Limb (tissue), 2 donors: ENCODE measurements at regions not wholly inside any gene's neighbourhood (a gene's known extent, or its start where the extent isn't known, plus 50 kb on each side); places are given as distances from the start of the nearest gene placed in this dataset.
A peak's percentile ranks its signal among the peaks of the same experiment; 100 is the strongest.
"Not testable (repeated sequence)": the region's sequence is repeated elsewhere in the genome, so short reads cannot be mapped to it uniquely, and the experiment has no call there.

ENCODE experiments used
- DNase-seq, 2 donors: peaks; one replicate each; pipeline ENCODE4 v3.0.0-alpha.2; 2016; ENCODE audit errors: extremely low spot score in 2 of 2

DNA sequence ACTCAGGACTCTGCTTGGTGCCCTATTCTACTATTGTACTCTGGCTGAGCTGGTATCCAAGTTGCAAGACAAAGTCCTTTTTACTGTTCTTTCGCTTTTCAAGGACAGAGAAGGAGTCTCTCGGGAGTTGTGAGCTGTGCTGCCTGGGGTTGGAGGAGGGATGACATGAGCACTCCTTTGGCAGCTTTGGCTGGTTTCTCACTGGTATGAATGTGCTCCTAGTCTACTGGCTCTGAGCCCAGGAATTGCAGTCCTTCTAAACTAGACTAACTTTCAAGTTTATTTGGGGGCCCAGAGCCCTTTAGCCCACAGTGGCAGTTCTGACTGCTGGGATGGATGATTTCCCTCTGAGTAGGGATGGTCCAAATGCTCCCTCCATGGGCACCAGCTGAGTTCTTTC, 997.1 kb downstream of the RAB28 start:
- DNase-seq, result peak in 1 of 2 donors; percentile 2

DNA sequence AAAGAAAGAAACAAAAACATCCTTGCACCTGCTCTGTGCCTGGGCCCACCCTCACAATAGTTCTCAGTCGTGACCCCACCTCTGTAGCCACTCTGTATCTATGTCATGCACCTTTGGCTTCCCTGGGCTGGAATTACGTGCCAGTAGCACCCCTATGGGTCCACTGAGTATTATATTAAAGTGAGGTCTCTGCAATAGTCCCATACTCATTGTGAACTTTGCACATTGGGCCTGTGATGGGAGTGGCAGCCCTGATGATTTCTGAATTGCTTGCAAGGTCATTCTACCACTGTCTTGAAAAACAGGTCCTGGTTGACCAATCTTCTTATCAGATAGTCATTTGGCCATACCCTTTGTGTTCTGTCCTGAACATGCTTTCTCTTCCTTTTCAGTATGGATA, 1012.1 kb downstream of the RAB28 start:
- DNase-seq, result no peak

DNA sequence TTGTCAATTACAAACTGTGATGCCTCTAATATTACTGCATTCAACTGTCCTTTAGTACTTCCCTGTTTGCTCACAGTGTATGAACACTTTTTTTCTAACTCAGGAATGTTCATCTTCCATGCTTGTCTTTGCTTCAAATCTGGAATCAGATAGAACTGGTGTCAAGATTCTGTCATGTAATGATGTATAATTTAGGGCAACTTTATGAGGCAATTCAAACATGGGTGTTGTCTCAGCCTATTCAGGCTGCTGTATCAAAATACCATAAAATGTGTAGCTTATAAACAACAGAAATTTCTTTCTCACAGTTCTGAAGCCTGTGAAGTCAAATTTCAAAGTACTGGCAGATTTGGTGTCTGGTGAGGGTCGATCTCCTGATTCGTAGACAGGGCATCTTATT, 1012.9 kb downstream of the RAB28 start:
- DNase-seq, result no peak

DNA sequence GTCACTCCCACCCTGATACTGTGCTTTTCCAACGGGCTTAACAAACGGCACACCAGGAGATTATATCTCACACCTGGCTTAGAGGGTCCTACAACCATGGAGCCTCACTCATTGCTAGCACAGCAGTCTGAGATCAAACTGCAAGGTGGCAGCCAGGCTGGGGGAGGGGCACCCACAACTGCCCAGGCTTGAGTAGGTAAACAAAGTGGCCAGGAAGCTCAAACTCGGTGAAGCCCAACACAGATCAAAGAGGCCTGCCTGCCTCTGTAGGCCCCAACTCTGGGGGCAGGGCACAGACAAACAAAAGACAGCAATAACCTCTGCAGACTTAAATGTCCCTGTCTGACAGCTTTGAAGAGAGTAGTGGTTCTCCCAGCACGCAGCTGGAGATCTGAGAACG, 1022.6 kb downstream of the RAB28 start:
- DNase-seq, result not testable (repeated sequence)

- DNase-seq, result no peak
Observed at GRCh38 chr4:12459126-12459525, 1025.0 kb downstream of the RAB28 start.

DNA sequence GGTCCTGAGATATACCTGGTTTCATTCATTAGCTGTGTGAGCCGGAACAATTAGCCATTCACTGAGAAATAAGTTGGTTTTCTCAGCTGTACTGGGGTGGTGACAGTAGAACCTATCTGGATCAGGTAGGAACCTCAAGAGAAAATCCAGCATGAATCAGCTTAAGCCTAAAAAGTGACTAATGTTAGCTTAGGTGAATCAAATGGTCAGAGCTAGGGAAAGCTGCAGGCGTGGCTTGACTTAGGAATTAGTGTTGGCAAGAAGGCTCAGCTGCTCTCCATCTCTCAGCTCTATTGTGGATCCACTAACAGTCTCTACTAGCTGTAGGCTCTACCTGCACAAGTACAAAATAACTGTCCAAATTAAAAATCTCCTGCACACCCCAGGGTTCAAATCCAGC, 1025.5 kb downstream of the RAB28 start:
- no peak for DNase-seq

GRCh38 chr4:12452291-12452690, 1023.6 kb upstream of the HS3ST1 start:
- no peak for DNase-seq

DNA sequence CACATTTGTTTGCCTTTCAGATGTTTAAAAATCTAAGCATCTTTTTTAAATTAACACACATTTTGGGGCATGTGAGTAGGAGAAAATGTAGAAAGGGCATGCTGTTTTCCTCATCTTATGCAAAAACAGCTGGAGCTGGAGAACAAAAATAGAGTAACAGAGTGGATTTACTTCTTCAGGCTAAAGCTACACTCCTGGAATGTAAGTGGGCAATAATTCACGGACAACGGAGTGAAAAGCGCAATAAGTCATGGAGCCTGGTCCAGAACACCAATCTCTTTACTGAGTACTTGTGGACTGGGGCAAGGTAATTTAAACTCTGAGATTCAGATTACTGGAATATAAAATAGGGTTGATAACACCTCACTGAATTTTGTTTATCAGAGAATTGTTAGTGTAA, 1018.8 kb upstream of the HS3ST1 start:
- DNase-seq, result no peak

- peak; percentile 20 to 43 for DNase-seq
Observed at GRCh38 chr4:12446657-12447185, 1018.0 kb upstream of the HS3ST1 start.

DNA sequence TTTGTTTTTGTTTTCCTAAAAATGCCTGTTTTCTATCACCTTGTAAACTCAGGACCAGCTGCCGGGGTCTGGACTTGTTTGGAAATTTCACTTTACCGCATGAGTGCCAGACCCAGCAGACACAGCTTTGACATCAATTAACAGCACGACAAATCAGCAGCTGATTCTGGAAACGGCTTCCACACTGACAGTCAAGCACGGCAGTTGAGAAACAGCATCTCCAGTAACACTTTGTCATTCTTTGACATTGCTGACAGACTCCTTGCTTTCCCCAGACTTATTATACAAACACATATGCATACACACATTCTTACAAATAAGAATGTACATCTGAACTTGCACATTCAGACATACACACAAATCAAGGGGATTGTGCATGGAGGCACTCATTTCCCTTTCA, 1017.6 kb upstream of the HS3ST1 start:
- DNase-seq, result no peak

GRCh38 chr4:12445711-12446235, 1017.1 kb upstream of the HS3ST1 start:
- DNase-seq, result no peak

DNA sequence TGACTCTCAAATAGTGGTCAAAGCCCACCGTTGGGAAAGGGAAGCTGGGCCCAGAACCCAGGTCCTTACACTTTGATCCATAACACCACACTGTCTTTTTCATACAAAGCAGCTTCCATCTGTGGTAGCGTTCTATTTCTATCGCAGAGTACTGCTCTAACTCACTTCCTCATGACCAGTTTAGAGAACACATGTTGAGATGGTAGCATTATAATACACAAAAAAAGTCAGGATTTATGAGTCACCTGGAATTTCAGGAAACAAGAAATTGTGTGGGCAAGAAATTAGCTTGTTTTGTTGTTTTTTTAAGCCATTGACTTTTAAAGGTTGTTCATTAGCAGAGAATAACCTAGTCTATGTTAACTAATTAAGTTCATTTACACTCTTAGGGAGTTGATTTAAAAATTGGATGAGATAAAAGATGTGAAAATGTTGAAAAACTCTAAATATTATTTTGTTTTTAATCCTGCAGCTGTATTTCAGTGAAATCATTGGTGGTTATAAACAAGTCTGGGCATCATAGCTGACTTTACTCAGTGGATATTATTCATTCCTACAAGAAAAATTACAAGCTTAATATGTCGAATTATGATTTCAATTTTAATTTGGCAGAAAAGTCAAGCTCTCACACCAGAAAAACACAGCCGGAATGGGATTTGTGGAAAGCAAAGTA, 1011.1 kb upstream of the HS3ST1 start:
- no peak for DNase-seq

- not testable (repeated sequence) for DNase-seq
Observed at GRCh38 chr4:12431259-12431658, 1002.6 kb upstream of the HS3ST1 start.

GRCh38 chr4:12421364-12421763, 992.7 kb upstream of the HS3ST1 start:
- no peak for DNase-seq

DNA sequence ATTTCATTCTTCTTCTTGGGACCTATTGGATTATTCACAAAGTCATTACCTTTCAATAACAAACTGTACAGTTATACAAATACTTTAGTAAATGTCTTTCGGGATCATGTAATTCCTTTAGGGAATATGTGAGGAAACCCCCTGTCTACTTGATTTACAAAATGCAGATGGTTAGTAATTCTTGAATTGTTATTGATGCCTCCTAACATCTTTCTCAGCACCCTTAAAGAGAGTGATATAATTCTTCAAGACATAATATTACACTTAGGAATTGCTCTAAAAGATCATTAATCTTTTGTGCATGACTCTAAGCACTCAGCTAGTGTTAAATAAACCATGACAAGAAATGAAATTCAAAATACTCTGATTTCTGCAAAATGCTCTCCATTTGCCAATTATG, 988.1 kb upstream of the HS3ST1 start:
- DNase-seq, result no peak

GRCh38 chr4:12414181-12414812, 985.6 kb upstream of the HS3ST1 start:
- no peak for DNase-seq

GRCh38 chr4:12411072-12411471, 982.4 kb upstream of the HS3ST1 start:
- DNase-seq, result no peak

- DNase-seq, result no peak
Observed at GRCh38 chr4:12409507-12410190, 981.0 kb upstream of the HS3ST1 start.

GRCh38 chr4:12408364-12408763, 979.7 kb upstream of the HS3ST1 start:
- no peak for DNase-seq

- no peak for DNase-seq
Observed at GRCh38 chr4:12403175-12403574, 974.5 kb upstream of the HS3ST1 start.

- no peak for DNase-seq
Observed at GRCh38 chr4:12399781-12400180, 971.1 kb upstream of the HS3ST1 start.

GRCh38 chr4:12393631-12394262, 965.1 kb upstream of the HS3ST1 start:
- no peak for DNase-seq
